Stomach (tissue), 8 donors: ENCODE measurements at regions not wholly inside any gene's neighbourhood (a gene's known extent, or its start where the extent isn't known, plus 50 kb on each side); places are given as distances from the start of the nearest gene placed in this dataset.

ENCODE experiments used
- DNase-seq, 2 donors: peaks; one replicate each; pipeline versions ENCODE4 v3.0.0 to v3.0.0-alpha.2; 2013 to 2019
- H3K27ac ChIP-seq, 5 donors: fragments of 200-600 bp in 4 of 5; sonication (generic) in 4 of 5; one replicate each; pipeline ENCODE4 v1.5.1; 2013 to 2019; ENCODE audit warnings: mild to moderate bottlenecking in 1 of 5, moderate library complexity in 1 of 5
- H3K27me3 ChIP-seq, 3 donors: fragments of 200-600 bp; sonication (generic); one replicate each; pipeline ENCODE4 v1.5.1; 2017 to 2019; ENCODE audit warnings: mixed run types in 1 of 3
- H3K36me3 ChIP-seq, 4 donors: fragments of 200-600 bp; sonication (generic); 1 replicate in 3 of 4; 2 replicates in 1 of 4; pipeline ENCODE4 v1.5.1; 2016 to 2019
- H3K4me1 ChIP-seq, 4 donors: fragments of 200-600 bp; sonication (generic); one replicate each; pipeline ENCODE4 v1.5.1; 2016 to 2019
- H3K4me3 ChIP-seq, 4 donors: fragments of 200-600 bp; sonication (generic) in 3 of 4; one replicate each; pipeline ENCODE4 v1.5.1; 2016 to 2019; ENCODE audit warnings: mild to moderate bottlenecking in 1 of 4
- H3K9me3 ChIP-seq, 4 donors: fragments of 200-600 bp; sonication (generic); one replicate each; pipeline ENCODE4 v1.5.1; 2016 to 2019
- EP300 ChIP-seq: sonication (generic); formaldehyde crosslinking; IDR thresholded peaks from one replicate; pipeline ENCODE4 v1.6.1; 2017; ENCODE audit warnings: antibody characterized with exemption
- POLR2A ChIP-seq, 4 donors: fragments of 450-650 bp; IDR thresholded peaks; one replicate each; pipeline ENCODE4 v1.6.1; 2016; ENCODE audit warnings: antibody characterized with exemption in 4 of 4, control low read depth in 2 of 4, mild to moderate bottlenecking in 1 of 4, moderate library complexity in 1 of 4
- POLR2AphosphoS5 ChIP-seq, 3 donors: sonication (generic); formaldehyde crosslinking; IDR thresholded peaks; one replicate each; pipeline ENCODE4 v1.6.1; 2016; ENCODE audit warnings: antibody characterized with exemption in 3 of 3
- WGBS, 5 donors: extraction: QIAGEN DNeasy Blood & Tissue Kit in 3 of 5; methylation state at CpG; one replicate each; pipeline versions ENCODE4 v1.1.5 to v1.1.7; 2013 to 2018; 5-methylcytosine and 5-hydroxymethylcytosine counted together
- intact Hi-C: fragments of 100-400 bp; cut with DNase I; formaldehyde crosslinking; loops from one replicate; pipeline ENCODE4 v1.15.1; 2023; ENCODE audit warnings: low total_unique reads
- TF ChIP-seq, protein P1 (sequence below), 7 experiments: fragments of 450-650 bp in 4 of 7; fragments of 200-600 bp in 3 of 7; sonication (generic) in 3 of 7; IDR thresholded peaks; one replicate each; pipeline ENCODE4 v1.5.1; 2016 to 2019; ENCODE audit warnings: antibody characterized with exemption in 7 of 7, control low read depth in 2 of 7, mild to moderate bottlenecking in 1 of 7
- donor health status: healthy with polysubstance abuse.
- donor health status: Bipolar disorder and iron deficiency.
- donor health status: healthy.

- H3K36me3 ChIP-seq, result no peaks in the 10 kb centered on the region
- intact Hi-C loops, result no loop called here
- H3K27me3 ChIP-seq, result no peaks in the 10 kb centered on the region
- H3K4me1 ChIP-seq, result peaks cover 0 to 28% (median 20%) of the 10 kb centered on the region in 4 donors
- peak in 1 of 2 donors; percentile 16 for DNase-seq
- no peak overlapping the region for H3K4me3 ChIP-seq
- H3K9me3 ChIP-seq, result no peaks in the 10 kb centered on the region
- 21 to 36% (median 29%) methylated on average over 1 of the region's 1 CpG for WGBS, 5 donors
- no peak overlapping the region for H3K27ac ChIP-seq
- TF ChIP-seq POLR2A (IDR thresholded peaks at IDR 0.05), result no peak
Observed at GRCh38 chr14:82500222-82500621, 966.6 kb upstream of the SEL1L start.

GRCh38 chr14:82501554-82501953 is 967.9 kb upstream of the SEL1L start:
- intact Hi-C loops, result no loop called here

DNA sequence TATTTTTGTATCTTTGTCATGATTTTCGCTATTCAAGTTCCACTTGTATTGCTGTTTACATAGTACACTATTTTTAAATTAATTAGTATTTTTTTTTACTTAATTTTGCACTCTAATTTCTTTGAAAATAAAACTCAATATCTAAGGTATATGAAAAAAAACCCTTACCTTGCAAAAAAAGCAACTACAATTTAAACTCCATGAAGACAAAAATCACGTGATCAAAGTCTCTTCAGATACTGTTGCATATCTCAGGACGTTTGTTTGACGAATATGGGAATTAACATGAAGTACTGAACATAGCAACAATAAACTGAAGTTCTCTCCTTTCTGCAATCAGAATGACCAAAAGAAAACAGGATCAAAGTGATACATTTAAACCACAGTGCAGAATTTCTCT is 968.4 kb upstream of the SEL1L start:
- no peak for DNase-seq
- Histone ChIP-seq H3K36me3 (no peaks in the 10 kb centered on the region), H3K4me3 (no peak overlapping the region), H3K27me3 (no peaks in the 10 kb centered on the region), H3K27ac (no peak overlapping the region), H3K9me3 (no peaks in the 10 kb centered on the region), H3K4me1 (peaks cover 0 to 28% (median 20%) of the 10 kb centered on the region in 4 donors)
- TF ChIP-seq, protein P1, sequence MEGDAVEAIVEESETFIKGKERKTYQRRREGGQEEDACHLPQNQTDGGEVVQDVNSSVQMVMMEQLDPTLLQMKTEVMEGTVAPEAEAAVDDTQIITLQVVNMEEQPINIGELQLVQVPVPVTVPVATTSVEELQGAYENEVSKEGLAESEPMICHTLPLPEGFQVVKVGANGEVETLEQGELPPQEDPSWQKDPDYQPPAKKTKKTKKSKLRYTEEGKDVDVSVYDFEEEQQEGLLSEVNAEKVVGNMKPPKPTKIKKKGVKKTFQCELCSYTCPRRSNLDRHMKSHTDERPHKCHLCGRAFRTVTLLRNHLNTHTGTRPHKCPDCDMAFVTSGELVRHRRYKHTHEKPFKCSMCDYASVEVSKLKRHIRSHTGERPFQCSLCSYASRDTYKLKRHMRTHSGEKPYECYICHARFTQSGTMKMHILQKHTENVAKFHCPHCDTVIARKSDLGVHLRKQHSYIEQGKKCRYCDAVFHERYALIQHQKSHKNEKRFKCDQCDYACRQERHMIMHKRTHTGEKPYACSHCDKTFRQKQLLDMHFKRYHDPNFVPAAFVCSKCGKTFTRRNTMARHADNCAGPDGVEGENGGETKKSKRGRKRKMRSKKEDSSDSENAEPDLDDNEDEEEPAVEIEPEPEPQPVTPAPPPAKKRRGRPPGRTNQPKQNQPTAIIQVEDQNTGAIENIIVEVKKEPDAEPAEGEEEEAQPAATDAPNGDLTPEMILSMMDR (IDR thresholded peaks at IDR 0.05), result no peak
- TF ChIP-seq POLR2A (IDR thresholded peaks at IDR 0.05), result no peak
- TF ChIP-seq EP300, result no peak
- TF ChIP-seq POLR2AphosphoS5 (IDR thresholded peaks at IDR 0.05), result no peak
- WGBS, 5 donors, result 82 to 86% (median 85%) methylated on average over 4 of the region's 4 CpGs
- intact Hi-C loops, result no loop called here

More at GRCh38 chr14:82501554-82501953, 967.9 kb upstream of the SEL1L start:
- TF ChIP-seq POLR2A (IDR thresholded peaks at IDR 0.05), result no peak
- TF ChIP-seq, protein P1 (IDR thresholded peaks at IDR 0.05), result no peak
- no peak for TF ChIP-seq POLR2AphosphoS5 (IDR thresholded peaks at IDR 0.05)
- no peak for TF ChIP-seq EP300
- Histone ChIP-seq H3K36me3 (no peaks in the 10 kb centered on the region), H3K4me3 (no peak overlapping the region), H3K9me3 (no peaks in the 10 kb centered on the region), H3K27ac (no peak overlapping the region), H3K27me3 (no peaks in the 10 kb centered on the region), H3K4me1 (peaks cover 0 to 28% (median 20%) of the 10 kb centered on the region in 4 donors)
- 43 to 51% (median 43%) methylated on average over 2 of the region's 2 CpGs for WGBS, 5 donors
- peak in 1 of 2 donors; percentile 1 for DNase-seq

DNA sequence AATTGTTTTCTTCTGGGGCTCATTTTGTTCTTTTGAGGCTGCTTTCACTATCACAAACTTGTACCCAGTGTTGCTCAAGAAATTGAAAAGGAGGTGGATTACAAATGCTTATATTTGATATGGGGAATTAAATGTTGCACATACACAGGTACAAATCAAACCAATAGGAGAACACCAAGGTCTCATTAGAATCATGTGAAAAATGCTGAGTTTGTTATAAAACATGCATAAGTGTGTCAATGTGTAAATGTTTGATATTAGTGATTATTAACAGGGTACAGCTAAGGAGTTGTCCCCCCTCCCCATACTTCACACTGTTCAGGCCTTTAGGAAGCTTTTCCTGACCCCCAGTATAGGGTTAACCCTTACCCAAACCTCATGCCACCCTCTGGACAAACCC is 971.2 kb upstream of the SEL1L start:
- Histone ChIP-seq H3K4me3 (no peak overlapping the region), H3K36me3 (no peaks in the 10 kb centered on the region), H3K9me3 (no peaks in the 10 kb centered on the region), H3K4me1 (peaks cover 0 to 19% (median 12%) of the 10 kb centered on the region in 4 donors), H3K27me3 (no peaks in the 10 kb centered on the region), H3K27ac (no peak overlapping the region)
- intact Hi-C loops, result no loop called here
- no peak for DNase-seq
- TF ChIP-seq POLR2A (IDR thresholded peaks at IDR 0.05) (no peak), EP300 (no peak), POLR2AphosphoS5 (IDR thresholded peaks at IDR 0.05) (no peak)
- TF ChIP-seq, protein P1 (IDR thresholded peaks at IDR 0.05), result no peak

DNA sequence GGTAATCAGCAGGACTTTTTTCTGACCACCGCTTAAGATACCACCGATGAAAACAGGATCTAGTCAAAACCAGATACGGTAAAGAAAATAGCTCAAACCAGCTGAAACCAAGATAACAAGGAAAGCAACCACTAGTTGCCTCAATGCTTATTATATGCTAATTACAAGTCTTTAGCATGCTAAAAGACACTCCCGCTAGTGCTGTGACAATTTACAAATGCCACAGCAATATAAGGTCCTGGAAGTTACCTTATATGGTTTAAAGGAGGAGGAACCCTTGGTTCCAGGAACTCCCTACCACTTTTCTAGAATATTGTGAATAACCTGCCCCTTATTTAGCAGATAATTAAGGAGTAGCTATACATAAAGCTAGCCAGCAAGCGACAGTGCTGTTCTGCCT is 976.4 kb upstream of the SEL1L start:
- intact Hi-C loops, result no loop called here
- TF ChIP-seq, protein P1 (IDR thresholded peaks at IDR 0.05), result no peak
- no peak for TF ChIP-seq POLR2AphosphoS5 (IDR thresholded peaks at IDR 0.05)
- TF ChIP-seq POLR2A (IDR thresholded peaks at IDR 0.05), result no peak
- TF ChIP-seq EP300, result no peak
- 87 to 92% (median 89%) methylated on average over 5 of the region's 5 CpGs for WGBS, 5 donors
- Histone ChIP-seq H3K4me3 (no peak overlapping the region), H3K27me3 (no peaks in the 10 kb centered on the region), H3K9me3 (no peaks in the 10 kb centered on the region), H3K36me3 (no peaks in the 10 kb centered on the region), H3K27ac (no peak overlapping the region), H3K4me1 (no peaks in the 10 kb centered on the region)
- no peak for DNase-seq
